Activated CD8-positive, alpha-beta memory T cell treated with anti-CD3 and anti-CD28 coated beads for 36 hours (primary cell): ENCODE measurements at regions not wholly inside any gene's neighbourhood (a gene's known extent, or its start where the extent isn't known, plus 50 kb on each side); places are given as distances from the start of the nearest gene placed in this dataset.

Source experiments
- CTCF ChIA-PET: fragments of 350-600 bp; sonication (Branson Sonifier 250); formaldehyde crosslinking; loops from one replicate; lab custom pipeline; 2021; ENCODE audit warnings: antibody characterized with exemption; lab: Charles Lee
- POLR2A ChIA-PET: fragments of 350-600 bp; sonication (Branson Sonifier 250); formaldehyde crosslinking; loops from one replicate; lab custom pipeline; 2021; ENCODE audit warnings: antibody characterized with exemption; lab: Charles Lee

DNA sequence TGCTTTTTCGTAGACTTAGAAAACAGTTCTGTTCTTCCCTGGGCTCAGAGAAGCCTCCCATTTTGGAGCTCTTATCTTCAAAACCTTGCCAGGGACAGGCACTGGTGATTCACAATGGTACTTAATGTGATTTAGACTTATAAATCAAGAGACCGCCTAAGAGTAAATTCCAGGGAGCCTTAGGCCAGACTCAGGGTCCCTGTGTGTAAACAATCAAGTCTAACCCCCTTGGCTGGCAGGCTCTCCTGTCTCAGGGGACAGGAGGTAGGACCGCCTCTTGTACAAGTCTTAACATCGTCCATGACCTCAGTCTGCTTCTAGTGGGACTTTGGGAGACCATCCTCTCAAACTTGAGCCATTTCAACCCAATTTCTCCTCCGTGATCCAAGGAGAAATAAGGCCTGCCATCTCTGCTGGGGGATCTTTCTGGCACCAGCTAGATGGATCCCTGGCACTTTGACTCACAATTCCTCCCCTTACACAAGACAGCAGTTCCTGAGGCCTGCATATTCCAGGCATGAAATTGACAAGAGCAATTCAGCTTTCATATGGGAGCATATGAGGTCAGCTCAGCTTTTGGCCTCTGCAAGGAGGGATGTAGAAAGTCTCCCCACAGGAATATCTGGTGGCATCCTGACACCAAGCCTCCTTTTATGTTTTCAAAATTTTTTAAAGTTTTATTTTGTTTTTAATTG is 487.0 kb downstream of the TNS1 start:
- POLR2A ChIA-PET, result no interaction called here
- CTCF ChIA-PET, result no interaction called here

DNA sequence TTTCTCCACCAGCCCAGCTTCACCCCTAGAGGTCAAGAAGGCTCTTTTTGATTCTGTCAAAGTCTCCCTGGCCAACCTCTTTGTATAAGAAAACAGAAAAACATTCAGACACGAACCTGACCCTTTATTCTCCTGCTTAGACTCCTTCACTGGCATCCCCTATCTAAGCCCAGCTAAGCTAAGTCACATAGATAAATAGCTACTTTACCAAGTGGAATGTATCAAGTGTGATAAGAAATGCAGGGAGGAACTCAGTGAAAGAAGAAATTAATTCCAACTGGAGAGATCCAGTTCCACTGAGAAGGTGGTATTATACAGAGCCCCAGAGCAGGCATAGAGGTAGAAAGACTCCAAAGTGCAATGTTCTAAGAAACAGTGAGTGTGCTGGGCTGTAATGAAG is 489.5 kb downstream of the TNS1 start:
- CTCF ChIA-PET, result no interaction called here
- POLR2A ChIA-PET, result no interaction called here

DNA sequence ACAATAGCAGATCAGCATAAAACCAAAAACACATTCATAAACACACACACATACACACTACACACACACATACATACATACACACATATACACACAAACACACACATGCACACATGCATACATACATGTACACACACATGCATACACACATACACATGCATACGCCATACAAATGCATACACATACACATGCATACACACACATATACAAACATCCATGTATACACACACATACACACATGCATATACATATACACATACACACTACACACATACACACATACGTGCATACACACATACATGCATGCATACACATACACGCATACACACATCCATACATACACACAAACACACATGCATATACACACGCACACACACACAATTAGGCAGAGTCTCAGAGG is 490.1 kb downstream of the TNS1 start:
- ChIA-PET CTCF (no interaction called here), POLR2A (no interaction called here)

DNA sequence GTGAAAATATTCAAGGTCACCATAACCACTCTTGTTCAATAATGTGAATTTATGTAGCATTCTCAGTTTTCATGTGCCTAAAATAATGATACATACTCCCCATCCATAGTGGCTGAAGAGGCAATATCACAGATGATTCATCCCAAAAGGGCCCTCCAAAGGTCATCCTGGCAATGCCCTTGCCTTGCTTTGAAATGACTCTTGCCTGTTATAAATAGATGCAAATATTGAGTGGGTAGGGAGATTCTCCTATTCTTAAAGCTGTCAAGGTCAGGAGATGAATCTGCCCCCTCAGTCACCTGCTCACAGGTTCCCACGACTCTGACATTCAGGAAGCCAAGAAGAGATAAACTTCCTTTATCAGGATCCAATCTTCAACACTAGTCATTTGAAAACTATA is 490.5 kb downstream of the TNS1 start:
- ChIA-PET CTCF (no interaction called here), POLR2A (no interaction called here)

DNA sequence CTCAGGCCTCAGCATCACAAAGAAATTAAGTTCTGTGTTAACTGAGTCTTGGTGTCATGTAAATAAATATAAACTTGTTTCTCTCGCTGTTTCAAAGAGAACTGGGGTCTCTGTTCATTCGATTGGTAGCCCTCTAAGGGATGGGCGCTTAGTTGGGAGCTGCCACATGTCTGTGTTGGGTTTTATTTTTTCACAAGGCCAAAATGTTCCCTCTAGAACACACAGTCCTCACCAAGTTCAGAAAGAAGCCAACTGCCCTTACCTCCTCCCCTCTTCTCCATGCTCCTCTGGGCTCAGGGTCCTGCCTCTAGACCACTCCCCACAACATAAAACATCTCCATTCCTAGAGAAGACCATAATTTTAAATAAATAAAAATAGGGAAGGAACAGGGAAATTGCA is 490.9 kb downstream of the TNS1 start:
- POLR2A ChIA-PET, result no interaction called here
- CTCF ChIA-PET, result no interaction called here

DNA sequence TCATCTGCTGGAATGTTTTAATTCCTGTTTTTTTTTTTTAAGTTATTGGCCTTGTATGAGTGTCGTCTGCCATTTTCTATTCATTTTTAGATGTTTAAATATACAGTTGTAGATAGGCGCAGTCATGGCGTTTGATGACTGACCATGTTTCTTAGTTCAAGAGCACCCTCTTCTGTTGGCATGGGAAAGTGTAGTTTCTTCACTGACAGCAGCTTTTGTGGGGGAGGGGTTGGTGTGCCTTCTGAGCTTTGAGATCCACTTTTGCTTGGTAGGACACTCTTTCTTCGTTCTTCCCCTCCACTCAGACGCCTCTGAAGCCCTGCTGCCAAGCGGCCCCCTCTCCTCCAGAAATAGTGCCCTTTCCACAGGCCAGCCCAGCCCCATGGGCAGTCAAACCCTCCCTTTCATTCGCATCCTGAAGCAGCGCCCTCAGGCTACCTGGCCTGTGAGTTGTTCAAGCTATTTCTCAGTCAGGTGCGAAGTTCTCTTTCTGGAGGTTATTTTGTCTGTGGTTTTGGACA is 492.0 kb downstream of the TNS1 start:
- ChIA-PET CTCF (interaction anchor here (0.7 kb wide), 1 partner anchor 1480 kb away, joined by 3 read pairs; no protein-coding TSS in a partner anchor), POLR2A (no interaction called here)

DNA sequence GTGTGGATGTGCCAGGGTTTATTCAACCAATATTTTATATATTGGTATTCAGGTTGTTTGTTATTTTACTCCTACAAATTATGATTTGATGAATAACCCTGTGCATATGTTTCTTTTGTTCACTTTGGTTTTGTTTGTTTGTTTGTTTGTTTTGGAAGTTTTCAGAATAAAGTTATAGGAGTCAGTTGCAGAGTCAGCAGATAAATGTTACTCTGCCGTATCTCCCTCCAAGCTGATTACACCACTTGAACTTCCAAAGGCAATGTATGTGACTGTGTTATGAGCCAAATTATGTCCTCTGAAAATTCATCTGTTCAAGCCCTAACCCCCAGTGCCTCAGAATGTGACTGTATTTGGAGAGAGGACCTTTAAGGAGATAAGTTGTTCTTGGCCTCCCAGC is 497.5 kb downstream of the TNS1 start:
- ChIA-PET POLR2A (no interaction called here), CTCF (no interaction called here)

DNA sequence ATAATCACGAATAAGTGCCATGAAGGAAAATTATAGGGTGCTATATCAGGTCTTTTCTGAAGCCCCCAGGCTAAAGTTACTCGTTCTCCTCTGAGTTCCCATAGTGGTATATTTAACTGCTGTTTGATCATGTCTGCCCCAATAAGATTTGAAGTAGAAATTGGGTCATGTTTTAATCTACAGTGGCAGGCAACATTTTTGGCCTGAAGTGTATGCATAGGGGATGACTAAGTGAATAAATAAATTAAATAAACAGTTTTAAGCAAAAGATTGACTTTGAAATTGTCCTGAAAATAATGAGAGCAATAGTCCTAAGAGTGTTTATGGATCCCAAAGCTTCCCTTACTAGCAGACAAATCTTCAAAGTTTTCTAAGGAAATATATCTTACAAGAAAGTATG is 500.9 kb downstream of the TNS1 start:
- POLR2A ChIA-PET, result no interaction called here
- CTCF ChIA-PET, result no interaction called here

DNA sequence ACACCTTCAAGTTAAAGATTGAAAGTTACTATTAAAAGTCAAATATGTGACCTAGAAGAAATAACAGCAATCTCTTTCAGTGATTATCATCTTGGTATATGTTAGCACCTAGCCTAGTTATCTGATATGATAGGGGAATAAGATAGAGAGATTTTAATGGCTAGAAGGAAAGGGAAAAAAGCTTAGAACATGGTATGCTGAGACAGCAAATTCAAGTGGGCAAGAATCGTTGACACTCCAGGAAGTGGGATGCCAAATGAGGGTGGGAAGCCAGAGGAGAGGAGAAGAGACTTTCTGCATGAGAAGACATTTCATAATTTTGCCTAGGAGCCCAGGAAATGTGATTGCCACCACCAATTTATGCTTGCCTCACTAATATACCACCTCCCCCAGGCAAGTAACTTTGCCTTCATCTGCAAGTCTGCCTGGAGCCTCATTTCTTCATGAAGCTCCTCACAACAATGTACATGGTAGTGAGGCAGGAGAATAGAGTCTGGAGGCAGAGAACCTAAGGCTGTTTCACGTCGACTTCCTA is 504.9 kb downstream of the TNS1 start:
- ChIA-PET POLR2A (no interaction called here), CTCF (no interaction called here)

DNA sequence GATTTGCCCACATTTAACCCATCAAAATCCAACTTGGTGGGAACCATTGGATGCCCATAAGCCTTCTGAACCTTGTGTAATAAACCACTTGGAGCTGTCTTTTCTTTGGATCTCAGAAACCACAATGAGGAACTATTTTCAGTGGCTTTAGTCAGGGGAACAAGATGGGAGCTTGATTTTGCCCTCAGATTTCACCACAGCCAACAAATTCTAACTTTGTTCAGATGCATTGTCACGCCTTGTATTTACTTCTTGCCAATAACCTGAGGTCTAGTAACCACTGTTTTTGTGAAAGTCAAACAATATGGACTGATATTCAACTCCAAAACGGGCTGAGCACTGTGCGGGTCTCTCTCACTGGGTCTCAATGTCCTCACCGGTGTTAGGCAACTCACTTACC is 508.2 kb downstream of the TNS1 start:
- CTCF ChIA-PET, result interaction anchor here (0.6 kb wide), 1 partner anchor 282 kb away, joined by 3 read pairs; no protein-coding TSS in a partner anchor
- POLR2A ChIA-PET, result no interaction called here

DNA sequence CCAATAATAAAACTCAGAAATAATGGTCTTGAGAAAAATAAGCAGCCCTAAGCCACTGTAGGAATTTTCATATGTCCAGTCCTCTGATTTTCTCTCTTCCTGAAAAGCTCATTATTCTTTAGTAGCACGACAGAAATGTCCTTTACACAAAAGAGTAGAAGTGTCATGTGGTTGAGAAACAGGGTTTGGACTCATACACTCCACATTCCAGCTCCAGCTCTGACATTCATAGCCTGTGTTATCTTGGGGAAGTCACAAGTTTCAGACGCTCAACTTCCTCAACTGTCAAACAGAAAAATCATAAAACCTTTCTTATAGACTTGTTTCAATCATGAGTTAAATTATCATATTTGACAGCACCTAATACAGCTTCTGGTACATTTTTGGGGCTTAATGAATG is 511.5 kb downstream of the TNS1 start:
- ChIA-PET POLR2A (no interaction called here), CTCF (no interaction called here)

DNA sequence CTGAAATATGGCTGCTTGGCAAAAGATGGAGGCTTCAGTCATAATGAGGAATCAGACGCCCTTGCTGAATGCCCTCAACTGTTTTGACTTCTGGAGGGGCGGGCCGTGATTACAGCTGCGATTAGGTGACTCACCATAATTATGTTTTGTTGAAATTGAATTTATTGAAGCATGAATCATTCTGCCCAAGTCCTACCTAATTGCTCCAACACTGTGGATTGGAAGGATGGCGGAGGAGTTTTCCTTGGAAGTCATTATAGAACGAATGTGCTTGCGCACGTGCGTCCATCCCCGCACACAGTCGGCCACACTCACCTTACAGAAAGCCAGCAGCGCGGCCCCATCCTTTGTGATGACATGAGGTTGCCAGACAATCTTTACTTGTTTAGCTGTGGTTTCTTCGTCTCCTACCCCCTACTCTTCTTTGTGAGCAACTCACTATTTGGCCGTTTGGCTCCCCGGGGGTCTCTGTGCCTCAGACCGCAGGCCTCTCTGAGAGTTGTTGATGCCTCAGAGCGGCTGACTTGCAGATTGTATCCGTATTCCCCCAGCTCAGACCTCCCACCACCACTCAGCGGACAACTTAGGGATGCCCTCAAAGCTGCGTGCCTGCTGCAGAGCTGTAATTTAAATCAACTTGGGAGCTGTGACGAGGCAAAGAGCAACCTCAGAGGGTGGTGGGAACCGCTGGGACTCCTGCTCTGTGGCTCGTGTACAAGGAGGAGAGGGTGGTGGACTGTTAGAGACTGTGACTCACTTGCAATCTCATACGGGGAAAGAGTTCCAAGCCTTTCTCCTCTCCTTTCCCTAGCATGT is 513.4 kb downstream of the TNS1 start:
- POLR2A ChIA-PET, result no interaction called here
- CTCF ChIA-PET, result no interaction called here

DNA sequence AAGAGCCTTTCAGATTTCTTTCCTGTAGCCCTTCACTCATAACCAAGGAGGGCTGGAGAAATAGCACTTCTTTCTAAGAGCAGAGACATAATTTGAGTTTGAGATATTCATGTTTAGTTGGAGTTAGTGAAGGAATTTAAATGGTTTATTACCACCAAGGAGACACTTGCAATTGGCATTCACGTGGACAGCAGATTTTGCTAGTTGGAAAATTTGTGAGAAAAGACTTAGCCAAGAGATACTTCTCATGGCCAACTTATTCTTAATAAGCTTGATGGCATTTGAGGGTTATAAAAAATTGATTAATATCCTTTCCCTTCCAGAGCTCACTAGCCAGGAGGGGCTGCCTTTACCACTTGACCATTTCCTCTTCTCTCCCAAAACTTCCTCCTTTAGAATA is 518.7 kb downstream of the TNS1 start:
- ChIA-PET POLR2A (no interaction called here), CTCF (no interaction called here)

DNA sequence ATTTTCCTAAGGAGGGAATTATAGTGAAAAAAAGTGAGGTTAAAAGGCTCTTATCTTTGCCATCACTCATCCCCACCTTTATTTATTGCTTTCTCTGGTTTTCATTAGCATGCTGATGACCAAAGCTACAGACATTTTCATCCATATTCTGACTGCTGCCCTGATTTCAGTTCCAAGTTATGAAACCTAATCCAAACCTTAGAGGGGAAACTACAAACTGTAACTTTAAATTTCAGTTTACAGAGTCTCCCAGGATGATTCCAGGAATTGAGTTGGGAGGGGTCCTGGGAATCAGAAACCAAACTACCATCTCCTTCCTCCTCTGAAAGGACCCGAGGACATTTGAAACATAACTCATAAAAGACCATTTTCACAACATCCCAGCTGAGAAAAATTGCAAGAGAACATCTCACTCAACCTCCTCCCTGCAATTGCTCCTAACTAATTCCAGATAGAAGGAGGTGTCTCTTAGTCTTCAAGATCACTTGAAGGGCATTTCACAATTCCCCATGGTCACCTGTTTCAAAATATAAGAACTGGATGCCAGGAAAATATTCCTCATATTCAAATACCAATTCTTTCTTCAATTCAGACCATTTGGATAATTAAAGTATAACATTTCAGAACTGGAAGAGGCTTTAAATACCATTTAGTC is 520.6 kb downstream of the TNS1 start:
- ChIA-PET CTCF (no interaction called here), POLR2A (no interaction called here)

DNA sequence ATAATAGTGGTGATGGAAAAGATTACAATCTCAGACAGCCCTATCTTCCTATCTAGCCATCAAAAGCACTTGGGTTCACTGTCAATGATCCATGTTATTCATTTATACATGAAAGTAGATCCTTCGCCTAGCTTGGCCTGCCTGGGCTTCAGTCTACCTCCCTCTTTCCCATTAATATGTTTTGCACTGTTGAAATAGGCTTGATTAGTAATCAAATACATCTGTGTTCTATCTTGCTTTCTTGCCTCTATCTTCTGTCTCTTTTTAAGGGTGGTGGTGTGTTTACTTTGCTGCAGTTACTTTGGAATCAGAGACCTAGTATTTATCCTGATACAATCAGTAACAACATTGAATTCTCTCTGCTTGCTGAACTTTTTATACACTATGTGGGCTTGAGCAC is 521.2 kb downstream of the TNS1 start:
- POLR2A ChIA-PET, result no interaction called here

DNA sequence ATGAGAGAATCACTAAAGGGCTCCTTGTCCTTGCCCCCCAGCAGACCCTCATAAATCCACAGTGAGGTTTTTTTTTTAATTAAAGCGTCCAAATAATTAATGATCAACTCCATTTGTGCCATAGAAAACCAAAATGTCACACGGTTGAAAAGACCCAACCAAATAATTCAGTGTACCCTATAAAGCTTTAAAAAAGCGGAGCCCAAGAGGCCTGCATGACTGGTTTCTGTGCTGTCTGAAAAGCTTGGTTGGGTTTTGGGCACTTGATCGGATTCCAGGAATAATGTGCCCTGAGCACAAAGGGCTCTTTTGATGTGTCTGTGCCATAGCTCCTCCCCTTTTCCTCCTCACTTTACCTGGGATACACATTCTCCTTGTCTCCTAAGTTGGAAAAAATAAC is 523.2 kb downstream of the TNS1 start:
- ChIA-PET POLR2A (no interaction called here), CTCF (no interaction called here)

More for the DNA sequence above, 521.2 kb downstream of the TNS1 start:
- CTCF ChIA-PET, result interaction anchor here (1.4 kb wide), 1 partner anchor 800 kb away, joined by 3 read pairs; no protein-coding TSS in a partner anchor

DNA sequence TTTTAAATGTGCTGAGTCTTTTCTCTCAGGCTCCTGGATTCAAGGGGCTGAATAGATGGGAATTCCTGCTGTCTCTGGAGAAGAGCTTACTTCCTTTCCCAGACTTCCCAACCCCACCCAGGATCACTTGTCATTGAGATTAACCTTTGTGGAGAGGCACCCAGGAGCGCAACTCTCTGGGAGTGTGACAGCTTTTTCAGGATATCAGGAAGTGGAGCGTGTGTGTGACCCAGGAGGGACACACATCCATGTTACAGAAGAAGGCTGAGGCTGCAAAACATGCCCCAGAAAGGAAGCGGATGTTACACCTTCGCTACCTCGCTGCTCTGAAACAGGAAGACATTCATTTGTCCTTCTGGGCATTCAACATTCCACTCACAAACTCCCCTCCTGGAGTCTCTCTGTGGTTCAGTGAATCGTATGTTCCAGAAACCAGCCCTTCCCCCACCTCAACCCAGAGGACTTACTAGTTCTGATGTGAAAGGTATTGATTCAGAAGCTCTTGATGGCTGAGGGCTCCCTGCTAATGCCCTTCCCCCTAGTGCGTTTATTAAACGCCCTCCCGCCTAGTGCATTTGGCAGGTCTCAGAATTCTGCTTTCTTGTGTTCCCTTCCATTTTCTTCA is 523.9 kb downstream of the TNS1 start:
- ChIA-PET POLR2A (no interaction called here), CTCF (no interaction called here)

DNA sequence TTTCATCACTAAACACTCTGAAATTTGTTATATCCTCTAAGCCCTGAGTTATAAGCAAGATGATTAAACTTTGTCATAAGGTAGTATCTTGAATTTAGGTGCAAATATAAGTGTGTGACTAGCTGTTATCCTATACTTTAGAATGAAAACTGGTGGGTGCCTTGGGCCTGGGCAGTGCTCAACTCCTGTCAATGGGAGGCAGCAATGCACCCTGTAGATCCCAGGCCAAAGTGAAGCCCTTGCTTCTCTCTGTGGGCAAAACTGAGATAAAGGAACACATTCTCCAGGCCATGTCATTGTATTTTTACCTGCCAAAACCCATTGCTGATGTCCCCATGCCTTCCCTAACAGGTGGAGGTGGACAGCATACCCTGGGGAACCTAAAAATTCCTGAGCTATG is 525.2 kb downstream of the TNS1 start:
- ChIA-PET POLR2A (no interaction called here), CTCF (no interaction called here)

DNA sequence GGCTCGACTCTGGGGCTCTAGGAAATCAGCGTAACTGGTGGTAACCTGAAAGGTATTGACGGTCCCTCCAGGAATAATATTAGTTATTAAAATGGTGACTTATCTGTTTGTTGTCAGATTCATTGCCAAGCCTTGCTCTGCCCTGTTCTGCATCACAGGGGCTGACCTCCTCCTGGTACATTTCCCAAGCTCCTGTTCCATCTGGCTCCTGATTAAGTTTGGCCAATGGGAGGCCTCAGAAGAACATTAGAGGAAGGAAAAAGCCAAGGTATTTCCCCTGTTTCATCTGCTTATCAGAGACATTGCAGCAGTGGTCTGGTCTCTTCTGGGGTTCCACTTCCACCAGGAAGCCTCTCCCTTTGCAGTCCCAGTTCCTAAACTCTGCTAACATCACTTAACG is 527.0 kb downstream of the TNS1 start:
- CTCF ChIA-PET, result no interaction called here
- POLR2A ChIA-PET, result no interaction called here

DNA sequence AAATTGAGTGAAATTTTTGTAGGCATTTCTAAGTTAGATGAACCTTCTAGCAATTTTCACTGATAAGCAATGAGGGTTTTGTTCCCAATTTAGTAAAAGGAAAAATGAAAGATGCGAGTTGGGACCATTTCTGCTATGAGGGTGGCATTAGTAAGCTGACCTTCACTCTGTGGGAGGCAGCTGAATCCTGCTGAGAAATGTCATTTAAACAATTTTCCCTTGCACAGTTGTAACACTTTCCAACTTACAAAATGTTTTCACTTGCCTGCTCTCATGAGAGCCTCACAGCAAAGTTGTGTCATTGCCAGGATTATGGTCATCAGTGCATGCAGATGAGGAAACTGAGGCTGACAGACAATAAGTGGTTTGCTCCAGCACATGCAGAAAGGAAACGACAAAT is 527.7 kb downstream of the TNS1 start:
- CTCF ChIA-PET, result no interaction called here
- POLR2A ChIA-PET, result no interaction called here
